Neural cell (in vitro differentiated cells): ENCODE measurements at regions not wholly inside any gene's neighbourhood (a gene's known extent, or its start where the extent isn't known, plus 50 kb on each side); places are given as distances from the start of the nearest gene placed in this dataset.
"Not testable (repeated sequence)": the region's sequence is repeated elsewhere in the genome, so short reads cannot be mapped to it uniquely, and the experiment has no call there.

Source experiments
- H2AFZ ChIP-seq: fragments of 200-600, 300-800 bp; sonication (generic), shearing (Covaris generic); 2 replicates; pipeline ENCODE4 v1.6.0; 2014; ENCODE audit warnings: low read depth, mild to moderate bottlenecking, antibody characterized with exemption, low read length, moderate library complexity
- H3F3A ChIP-seq: fragments of 200-600 bp; shearing (Covaris generic); 2 replicates; pipeline ENCODE4 v1.6.1; 2016; ENCODE audit warnings: mild to moderate bottlenecking, moderate library complexity, mixed read lengths, antibody characterized with exemption, low read length; ENCODE audit not compliant: insufficient read depth, poor library complexity, severe bottlenecking
- H3K27ac ChIP-seq: fragments of 200-600, 300-800 bp; sonication (generic), shearing (Covaris generic); 2 replicates; pipeline ENCODE4 v1.5.1; 2014; ENCODE audit warnings: mild to moderate bottlenecking, low read length, moderate library complexity
- H3K27me3 ChIP-seq: fragments of 300-800, 200-600 bp; sonication (generic), shearing (Covaris generic); 2 replicates; pipeline ENCODE4 v1.6.0; 2014; ENCODE audit warnings: mild to moderate bottlenecking, low read depth, low read length, moderate library complexity; ENCODE audit not compliant: insufficient read depth
- H3K36me3 ChIP-seq: fragments of 300-800, 200-600 bp; sonication (generic), shearing (Covaris generic); 2 replicates; pipeline ENCODE4 v1.5.1; 2014; ENCODE audit warnings: mild to moderate bottlenecking, antibody characterized with exemption, low read length, moderate library complexity; ENCODE audit not compliant: insufficient read depth
- H3K4me2 ChIP-seq: fragments of 300-800, 200-600 bp; sonication (generic), shearing (Covaris generic); 2 replicates; pipeline ENCODE4 v1.6.0; 2014; ENCODE audit warnings: mild to moderate bottlenecking, low read length
- H3K4me3 ChIP-seq: fragments of 300-800, 200-600 bp; sonication (generic), shearing (Covaris generic); 2 replicates; pipeline ENCODE4 v1.5.1; 2014; ENCODE audit warnings: mild to moderate bottlenecking, low read length, moderate library complexity
- H3K79me2 ChIP-seq: fragments of 200-600 bp; shearing (Covaris generic); replicated peaks from 2 replicates; pipeline ENCODE4 v1.6.0; 2014; ENCODE audit warnings: mild to moderate bottlenecking, low read length, moderate library complexity; ENCODE audit not compliant: insufficient read depth
- H3K9ac ChIP-seq: fragments of 300-800, 200-600 bp; sonication (generic), shearing (Covaris generic); 2 replicates; pipeline ENCODE4 v1.6.1; 2016; ENCODE audit warnings: mild to moderate bottlenecking, low read length, mixed read lengths
- H3K9me2 ChIP-seq: fragments of 200-600 bp; shearing (Covaris generic); 2 replicates; pipeline ENCODE4 v1.6.1; 2016; ENCODE audit warnings: mild to moderate bottlenecking, low read length, mixed read lengths; ENCODE audit not compliant: insufficient read depth
- H3K9me3 ChIP-seq: fragments of 200-600, 300-800 bp; sonication (generic), shearing (Covaris generic); 2 replicates; pipeline ENCODE4 v1.6.1; 2016; ENCODE audit warnings: mild to moderate bottlenecking, mixed run types, low read length, moderate library complexity, mixed read lengths
- H4K20me1 ChIP-seq: fragments of 200-600 bp; shearing (Covaris generic); 2 replicates; pipeline ENCODE4 v1.6.1; 2016; ENCODE audit warnings: mild to moderate bottlenecking, mixed run types; ENCODE audit not compliant: insufficient read depth
- CTCF ChIP-seq: fragments of 450-650 bp; IDR thresholded peaks from 2 replicates; pipeline ENCODE4 v1.5.1; 2014; ENCODE audit warnings: antibody characterized with exemption, mild to moderate bottlenecking, moderate library complexity; ENCODE audit not compliant: poor library complexity, severe bottlenecking
- EP300 ChIP-seq: fragments of 450-650 bp; conservative IDR thresholded peaks from 2 replicates; pipeline ENCODE4 v1.6.1; 2014; ENCODE audit warnings: antibody characterized with exemption, mild to moderate bottlenecking, moderate library complexity; ENCODE audit not compliant: poor library complexity, severe bottlenecking
- EZH2 ChIP-seq: fragments of 200-600, 300-800 bp; shearing (Covaris generic), sonication (generic); IDR thresholded peaks from 2 replicates; pipeline ENCODE4 v1.6.1; 2014; ENCODE audit warnings: antibody characterized with exemption, low read length, borderline replicate concordance, mild to moderate bottlenecking; ENCODE audit not compliant: insufficient read depth, poor library complexity, severe bottlenecking
- MXI1 ChIP-seq: fragments of 450-650 bp; conservative IDR thresholded peaks from 2 replicates; pipeline ENCODE4 v1.6.1; 2014; ENCODE audit warnings: antibody characterized with exemption, mild to moderate bottlenecking; ENCODE audit not compliant: poor library complexity, severe bottlenecking
- POLR2AphosphoS5 ChIP-seq: IDR thresholded peaks from 2 replicates; pipeline ENCODE4 v1.6.1; 2012
- RAD21 ChIP-seq: fragments of 450-650 bp; conservative IDR thresholded peaks from 2 replicates; pipeline ENCODE4 v1.6.1; 2014; ENCODE audit warnings: antibody characterized with exemption, mild to moderate bottlenecking, moderate library complexity
- REST ChIP-seq: IDR thresholded peaks from 2 replicates; pipeline ENCODE4 v1.6.1; 2012; ENCODE audit warnings: borderline replicate concordance
- SMC3 ChIP-seq: fragments of 450-650 bp; conservative IDR thresholded peaks from 2 replicates; pipeline ENCODE4 v1.6.1; 2014; ENCODE audit warnings: antibody characterized with exemption, mild to moderate bottlenecking, moderate library complexity; ENCODE audit not compliant: poor library complexity
- TAF1 ChIP-seq: IDR thresholded peaks from 2 replicates; pipeline ENCODE4 v1.6.1; 2012; ENCODE audit warnings: low read depth

DNA sequence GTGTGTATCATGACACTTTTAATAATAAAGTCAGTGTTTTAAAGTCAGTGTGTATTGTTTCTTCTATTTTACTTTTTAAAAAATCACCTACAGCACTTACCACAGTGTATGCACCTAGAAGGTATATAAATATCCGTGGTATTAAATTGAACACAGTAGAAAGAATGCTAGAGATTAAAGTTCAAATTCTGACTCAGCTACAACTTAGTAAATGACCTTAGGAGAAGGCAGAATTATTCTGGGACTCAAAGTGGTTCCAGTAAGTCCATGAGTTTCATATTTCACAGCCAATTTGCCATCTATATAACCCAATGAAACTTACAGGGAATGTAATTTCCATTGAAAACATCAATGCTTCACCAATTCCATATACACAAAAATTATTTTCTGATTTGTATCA is 52.7 kb upstream of the MAP4 start:
- Histone ChIP-seq H3K4me2 (no peak overlapping the region), H3F3A (no peaks in the 10 kb centered on the region), H3K4me3 (no peak overlapping the region), H4K20me1 (no peaks in the 10 kb centered on the region), H3K79me2 (peaks cover 59% of the 10 kb centered on the region), H3K9me3 (no peaks in the 10 kb centered on the region), H2AFZ (no peak overlapping the region), H3K27ac (no peak overlapping the region), H3K9ac (no peak overlapping the region), H3K27me3 (no peaks in the 10 kb centered on the region), H3K36me3 (no peaks in the 10 kb centered on the region), H3K9me2 (no peaks in the 10 kb centered on the region)
- TF ChIP-seq EZH2 (no peak), SMC3 (no peak), REST (no peak), TAF1 (no peak), CTCF (no peak), MXI1 (no peak), RAD21 (no peak), EP300 (no peak), POLR2AphosphoS5 (no peak)

- not testable (repeated sequence) for H3K9ac ChIP-seq, H3K4me2 ChIP-seq, H3K36me3 ChIP-seq, H3K4me3 ChIP-seq, H3K9me2 ChIP-seq, H3K27me3 ChIP-seq, H2AFZ ChIP-seq, H3F3A ChIP-seq, H4K20me1 ChIP-seq, H3K27ac ChIP-seq, H3K9me3 ChIP-seq
- peaks cover 61% of the 10 kb centered on the region for H3K79me2 ChIP-seq
These were observed 52.1 kb upstream of the MAP4 start for GRCh38 chr3:48068320-48068719.

- Histone ChIP-seq H3K79me2 (peaks cover 57% of the 10 kb centered on the region), H3K27ac (no peak overlapping the region), H3K4me2 (no peak overlapping the region), H2AFZ (no peak overlapping the region), H3K9me2 (no peaks in the 10 kb centered on the region), H3K9me3 (no peaks in the 10 kb centered on the region), H3K36me3 (no peaks in the 10 kb centered on the region), H4K20me1 (no peaks in the 10 kb centered on the region), H3K4me3 (no peak overlapping the region), H3K27me3 (no peaks in the 10 kb centered on the region), H3F3A (no peaks in the 10 kb centered on the region), H3K9ac (no peak overlapping the region)
- no peak for TF ChIP-seq SMC3
- TF ChIP-seq EZH2 = no peak
- no peak for TF ChIP-seq EP300
- no peak for TF ChIP-seq POLR2AphosphoS5
- no peak for TF ChIP-seq REST
- no peak for TF ChIP-seq RAD21
- TF ChIP-seq TAF1 = no peak
- no peak for TF ChIP-seq MXI1
- no peak for TF ChIP-seq CTCF
These were observed 51.1 kb upstream of the MAP4 start for GRCh38 chr3:48067271-48067670.
